Right lobe of liver (tissue), 6 donors: ENCODE measurements at regions not wholly inside any gene's neighbourhood (a gene's known extent, or its start where the extent isn't known, plus 50 kb on each side); places are given as distances from the start of the nearest gene placed in this dataset.

Experiments used
- ATAC-seq, 4 donors: fragments of 200-7000 bp; cut with Tn5 transposase; one replicate each; pipeline ENCODE4 v1.9.1; 2020; ENCODE audit warnings: mild to moderate bottlenecking in 4 of 4, moderate library complexity in 4 of 4
- DNase-seq, 3 donors: peaks; one replicate each; pipeline ENCODE4 v3.0.0-alpha.2; 2020
- H3K27ac ChIP-seq, 3 donors: fragments of 200-600 bp; one replicate each; pipeline ENCODE4 v1.8.0; 2022
- H3K27me3 ChIP-seq, 2 donors: fragments of 200-600 bp; one replicate each; pipeline ENCODE4 v1.8.0; 2022
- H3K36me3 ChIP-seq, 4 donors: fragments of 200-600 bp; sonication (generic) in 1 of 4; one replicate each; pipeline versions ENCODE4 v1.5.1 to v1.8.0; 2017 to 2022; ENCODE audit warnings: control low read depth in 1 of 4
- H3K4me1 ChIP-seq, 4 donors: fragments of 200-600 bp; sonication (generic) in 1 of 4; one replicate each; pipeline versions ENCODE4 v1.5.1 to v1.8.0; 2017 to 2022; ENCODE audit warnings: control low read depth in 1 of 4
- H3K4me3 ChIP-seq, 3 donors: fragments of 200-600 bp; one replicate each; pipeline ENCODE4 v1.8.0; 2022
- H3K9me3 ChIP-seq, 4 donors: fragments of 200-600 bp; sonication (generic) in 1 of 4; one replicate each; pipeline versions ENCODE4 v1.5.1 to v1.8.0; 2017 to 2022; ENCODE audit warnings: control low read depth in 1 of 4
- CTCF ChIP-seq, 4 donors: fragments of 200-600 bp in 3 of 4; fragments of 450-650 bp in 1 of 4; IDR thresholded peaks; one replicate each; pipeline versions ENCODE4 v1.5.1 to v1.8.0; 2016 to 2022; ENCODE audit warnings: antibody characterized with exemption in 4 of 4, mild to moderate bottlenecking in 2 of 4
- POLR2A ChIP-seq: fragments of 450-650 bp; IDR thresholded peaks from one replicate; pipeline ENCODE4 v1.6.1; 2017; ENCODE audit warnings: antibody characterized with exemption, mild to moderate bottlenecking
- WGBS: methylation state at CpG from one replicate; pipeline ENCODE4 v1.1.6; 2018; ENCODE audit warnings: low coverage, low lambda C conversion rate; ENCODE audit not compliant: insufficient coverage; ENCODE audit errors: missing lambda C conversion rate; 5-methylcytosine and 5-hydroxymethylcytosine counted together
- intact Hi-C, 2 donors: fragments of 100-400 bp; cut with DNase I; formaldehyde crosslinking; loops; one replicate each; pipeline versions ENCODE4 v1.11.2 to v1.14.1; 2022
- donor health status: DM: no; HTN: yes; CAD: no.
- donor health status: DM: no; HTN: no; CAD: no.
- donor health status: DM: no; HTN: no; CAD: no.
- donor health status: DM: no; HTN: yes; CAD: no.
- donor health status: DM: no; HTN: yes; CAD: no.

- Histone ChIP-seq H3K4me1 (no peaks in the 10 kb centered on the region), H3K36me3 (no peaks in the 10 kb centered on the region), H3K9me3 (no peaks in the 10 kb centered on the region), H3K4me3 (no peak overlapping the region), H3K27me3 (no peaks in the 10 kb centered on the region), H3K27ac (no peak overlapping the region)
- intact Hi-C loops = no loop called here
- DNase-seq = no peak
- TF ChIP-seq POLR2A (no peak), CTCF (IDR thresholded peaks at IDR 0.05) (no peak)
- WGBS = 85% methylated on average over 3 of the region's 4 CpGs
- ATAC-seq = no peak
Observed at GRCh38 chr5:74132485-74132884, 506.5 kb downstream of the ARHGEF28 start.

GRCh38 chr5:74131250-74131649 is 505.3 kb downstream of the ARHGEF28 start:
- no peak overlapping the region for H3K27ac ChIP-seq
- no peaks in the 10 kb centered on the region for H3K27me3 ChIP-seq
- H3K36me3 ChIP-seq = no peaks in the 10 kb centered on the region
- intact Hi-C loops = no loop called here
- no peaks in the 10 kb centered on the region for H3K4me1 ChIP-seq
- 88% methylated on average over 2 of the region's 2 CpGs for WGBS
- DNase-seq = no peak
- no peaks in the 10 kb centered on the region for H3K9me3 ChIP-seq
- no peak for ATAC-seq
- no peak overlapping the region for H3K4me3 ChIP-seq
- TF ChIP-seq POLR2A = no peak
- TF ChIP-seq CTCF (IDR thresholded peaks at IDR 0.05) = no peak

GRCh38 chr5:74130155-74130897 is 504.3 kb downstream of the ARHGEF28 start:
- Histone ChIP-seq H3K4me1 (no peaks in the 10 kb centered on the region), H3K9me3 (no peaks in the 10 kb centered on the region), H3K36me3 (no peaks in the 10 kb centered on the region), H3K27me3 (no peaks in the 10 kb centered on the region), H3K4me3 (no peak overlapping the region), H3K27ac (no peak overlapping the region)
- ATAC-seq = no peak
- no peak for DNase-seq
- no peak for TF ChIP-seq CTCF (IDR thresholded peaks at IDR 0.05)
- TF ChIP-seq POLR2A = no peak
- 75% methylated on average over 7 of the region's 15 CpGs for WGBS
- intact Hi-C loops = no loop called here

- Histone ChIP-seq H3K27me3 (no peaks in the 10 kb centered on the region), H3K27ac (no peak overlapping the region), H3K36me3 (no peaks in the 10 kb centered on the region), H3K4me3 (no peak overlapping the region), H3K9me3 (no peaks in the 10 kb centered on the region), H3K4me1 (no peaks in the 10 kb centered on the region)
- intact Hi-C loops = no loop called here
- DNase-seq = no peak
- WGBS = 18% methylated on average over 8 of the region's 9 CpGs
- peak; percentile 22 to 87 (median 66) for ATAC-seq
- no peak for TF ChIP-seq CTCF (IDR thresholded peaks at IDR 0.05)
- TF ChIP-seq POLR2A = no peak
Observed at GRCh38 chr5:74127381-74128320, 501.7 kb downstream of the ARHGEF28 start.
